ENCODE measurements at regions not wholly inside any gene's neighbourhood (a gene's known extent, or its start where the extent isn't known, plus 50 kb on each side); places are given as distances from the start of the nearest gene placed in this dataset.

DNA sequence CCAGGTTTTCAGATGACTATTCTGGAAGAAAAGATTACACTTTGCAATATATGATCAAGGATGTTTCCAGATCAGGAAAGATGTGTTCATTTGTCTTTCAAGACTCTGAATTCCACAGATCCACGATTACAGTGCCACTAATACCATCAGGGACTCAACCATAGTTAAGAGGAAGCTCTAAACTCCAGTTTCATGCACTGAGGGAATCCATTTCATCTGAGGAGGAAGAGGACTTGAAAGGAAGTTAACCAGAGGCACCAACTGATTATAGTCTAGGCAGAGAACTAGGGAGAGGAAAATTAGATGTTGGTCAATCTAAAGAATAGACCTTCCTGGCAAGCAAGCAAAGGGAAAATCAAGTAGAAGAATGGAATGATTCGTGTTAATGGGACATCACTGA lies 218.3 kb upstream of the PRDM1 start:
- 35% methylated on average over 2 of the region's 2 CpGs for WGBS (ENCODE audit: low lambda C conversion rate)
- POLR2A ChIA-PET = no interaction called here
- TF ChIP-seq RCOR1 (IDR thresholded peaks at IDR 0.05; ENCODE audit: low read length) (no peak), FOXJ3 (CRISPR knock-in tag; IDR thresholded peaks at IDR 0.05) (no peak), NRF1 (IDR thresholded peaks at IDR 0.05; ENCODE audit: low read depth, low read length) (no peak), YY1 (IDR thresholded peaks at IDR 0.05; ENCODE audit: low read depth) (no peak), RFX5 (IDR thresholded peaks at IDR 0.05; ENCODE audit: low read length) (no peak), TEAD4 (IDR thresholded peaks at IDR 0.05; ENCODE audit: borderline replicate concordance, insufficient read depth) (no peak), TCF12 (IDR thresholded peaks at IDR 0.05) (no peak), CHD2 (IDR thresholded peaks at IDR 0.05; ENCODE audit: low read length, partially characterized antibody) (no peak), TAF1 (IDR thresholded peaks at IDR 0.05; ENCODE audit: borderline replicate concordance, low read depth, low read length) (no peak), SIN3A (IDR thresholded peaks at IDR 0.05; ENCODE audit: borderline replicate concordance, low read depth, low read length) (no peak), POLR2AphosphoS5 (IDR thresholded peaks at IDR 0.05; ENCODE audit: low read depth, low read length) (no peak), MXI1 (IDR thresholded peaks at IDR 0.05; ENCODE audit: low read depth, low read length) (no peak), EP300 (IDR thresholded peaks at IDR 0.05; ENCODE audit: borderline replicate concordance in 1 of 2, low read depth in 1 of 2, low read length in 1 of 2) (no peak), FOXM1 (IDR thresholded peaks at IDR 0.05; ENCODE audit: low read depth) (no peak)
- TF ChIP-seq, protein P1, sequence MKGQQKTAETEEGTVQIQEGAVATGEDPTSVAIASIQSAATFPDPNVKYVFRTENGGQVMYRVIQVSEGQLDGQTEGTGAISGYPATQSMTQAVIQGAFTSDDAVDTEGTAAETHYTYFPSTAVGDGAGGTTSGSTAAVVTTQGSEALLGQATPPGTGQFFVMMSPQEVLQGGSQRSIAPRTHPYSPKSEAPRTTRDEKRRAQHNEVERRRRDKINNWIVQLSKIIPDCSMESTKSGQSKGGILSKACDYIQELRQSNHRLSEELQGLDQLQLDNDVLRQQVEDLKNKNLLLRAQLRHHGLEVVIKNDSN (IDR thresholded peaks at IDR 0.05; ENCODE audit: borderline replicate concordance, low read depth) = no peak
- TF ChIP-seq, protein P2, sequence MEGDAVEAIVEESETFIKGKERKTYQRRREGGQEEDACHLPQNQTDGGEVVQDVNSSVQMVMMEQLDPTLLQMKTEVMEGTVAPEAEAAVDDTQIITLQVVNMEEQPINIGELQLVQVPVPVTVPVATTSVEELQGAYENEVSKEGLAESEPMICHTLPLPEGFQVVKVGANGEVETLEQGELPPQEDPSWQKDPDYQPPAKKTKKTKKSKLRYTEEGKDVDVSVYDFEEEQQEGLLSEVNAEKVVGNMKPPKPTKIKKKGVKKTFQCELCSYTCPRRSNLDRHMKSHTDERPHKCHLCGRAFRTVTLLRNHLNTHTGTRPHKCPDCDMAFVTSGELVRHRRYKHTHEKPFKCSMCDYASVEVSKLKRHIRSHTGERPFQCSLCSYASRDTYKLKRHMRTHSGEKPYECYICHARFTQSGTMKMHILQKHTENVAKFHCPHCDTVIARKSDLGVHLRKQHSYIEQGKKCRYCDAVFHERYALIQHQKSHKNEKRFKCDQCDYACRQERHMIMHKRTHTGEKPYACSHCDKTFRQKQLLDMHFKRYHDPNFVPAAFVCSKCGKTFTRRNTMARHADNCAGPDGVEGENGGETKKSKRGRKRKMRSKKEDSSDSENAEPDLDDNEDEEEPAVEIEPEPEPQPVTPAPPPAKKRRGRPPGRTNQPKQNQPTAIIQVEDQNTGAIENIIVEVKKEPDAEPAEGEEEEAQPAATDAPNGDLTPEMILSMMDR (IDR thresholded peaks at IDR 0.05) = no peak
- TF ChIP-seq, protein P3, sequence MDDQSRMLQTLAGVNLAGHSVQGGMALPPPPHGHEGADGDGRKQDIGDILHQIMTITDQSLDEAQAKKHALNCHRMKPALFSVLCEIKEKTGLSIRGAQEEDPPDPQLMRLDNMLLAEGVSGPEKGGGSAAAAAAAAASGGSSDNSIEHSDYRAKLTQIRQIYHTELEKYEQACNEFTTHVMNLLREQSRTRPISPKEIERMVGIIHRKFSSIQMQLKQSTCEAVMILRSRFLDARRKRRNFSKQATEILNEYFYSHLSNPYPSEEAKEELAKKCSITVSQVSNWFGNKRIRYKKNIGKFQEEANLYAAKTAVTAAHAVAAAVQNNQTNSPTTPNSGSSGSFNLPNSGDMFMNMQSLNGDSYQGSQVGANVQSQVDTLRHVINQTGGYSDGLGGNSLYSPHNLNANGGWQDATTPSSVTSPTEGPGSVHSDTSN (IDR thresholded peaks at IDR 0.05) = no peak
- TF ChIP-seq, protein P4, sequence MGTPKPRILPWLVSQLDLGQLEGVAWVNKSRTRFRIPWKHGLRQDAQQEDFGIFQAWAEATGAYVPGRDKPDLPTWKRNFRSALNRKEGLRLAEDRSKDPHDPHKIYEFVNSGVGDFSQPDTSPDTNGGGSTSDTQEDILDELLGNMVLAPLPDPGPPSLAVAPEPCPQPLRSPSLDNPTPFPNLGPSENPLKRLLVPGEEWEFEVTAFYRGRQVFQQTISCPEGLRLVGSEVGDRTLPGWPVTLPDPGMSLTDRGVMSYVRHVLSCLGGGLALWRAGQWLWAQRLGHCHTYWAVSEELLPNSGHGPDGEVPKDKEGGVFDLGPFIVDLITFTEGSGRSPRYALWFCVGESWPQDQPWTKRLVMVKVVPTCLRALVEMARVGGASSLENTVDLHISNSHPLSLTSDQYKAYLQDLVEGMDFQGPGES (IDR thresholded peaks at IDR 0.05; ENCODE audit: low read depth, low read length) = no peak
- TF ChIP-seq, protein P5, sequence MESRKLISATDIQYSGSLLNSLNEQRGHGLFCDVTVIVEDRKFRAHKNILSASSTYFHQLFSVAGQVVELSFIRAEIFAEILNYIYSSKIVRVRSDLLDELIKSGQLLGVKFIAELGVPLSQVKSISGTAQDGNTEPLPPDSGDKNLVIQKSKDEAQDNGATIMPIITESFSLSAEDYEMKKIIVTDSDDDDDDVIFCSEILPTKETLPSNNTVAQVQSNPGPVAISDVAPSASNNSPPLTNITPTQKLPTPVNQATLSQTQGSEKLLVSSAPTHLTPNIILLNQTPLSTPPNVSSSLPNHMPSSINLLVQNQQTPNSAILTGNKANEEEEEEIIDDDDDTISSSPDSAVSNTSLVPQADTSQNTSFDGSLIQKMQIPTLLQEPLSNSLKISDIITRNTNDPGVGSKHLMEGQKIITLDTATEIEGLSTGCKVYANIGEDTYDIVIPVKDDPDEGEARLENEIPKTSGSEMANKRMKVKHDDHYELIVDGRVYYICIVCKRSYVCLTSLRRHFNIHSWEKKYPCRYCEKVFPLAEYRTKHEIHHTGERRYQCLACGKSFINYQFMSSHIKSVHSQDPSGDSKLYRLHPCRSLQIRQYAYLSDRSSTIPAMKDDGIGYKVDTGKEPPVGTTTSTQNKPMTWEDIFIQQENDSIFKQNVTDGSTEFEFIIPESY (IDR thresholded peaks at IDR 0.05; ENCODE audit: borderline replicate concordance, low read depth) = no peak
- TF ChIP-seq, protein P6, sequence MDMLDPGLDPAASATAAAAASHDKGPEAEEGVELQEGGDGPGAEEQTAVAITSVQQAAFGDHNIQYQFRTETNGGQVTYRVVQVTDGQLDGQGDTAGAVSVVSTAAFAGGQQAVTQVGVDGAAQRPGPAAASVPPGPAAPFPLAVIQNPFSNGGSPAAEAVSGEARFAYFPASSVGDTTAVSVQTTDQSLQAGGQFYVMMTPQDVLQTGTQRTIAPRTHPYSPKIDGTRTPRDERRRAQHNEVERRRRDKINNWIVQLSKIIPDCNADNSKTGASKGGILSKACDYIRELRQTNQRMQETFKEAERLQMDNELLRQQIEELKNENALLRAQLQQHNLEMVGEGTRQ (IDR thresholded peaks at IDR 0.05; ENCODE audit: borderline replicate concordance, low read depth, low read length) = no peak

More for the DNA sequence above, 218.3 kb upstream of the PRDM1 start:
- no peak overlapping the region for H3K27ac ChIP-seq (ENCODE audit: low read depth in 2 of 2, low read length in 1 of 2)
- H3K9me3 ChIP-seq = no peaks in the 10 kb centered on the region
- no peak for DNase-seq
- H3K4me1 ChIP-seq (ENCODE audit: control insufficient read depth in 1 of 2, insufficient read depth in 2 of 2, low read depth in 1 of 2, low read length in 1 of 2) = no peaks in the 10 kb centered on the region
- no peaks in the 10 kb centered on the region for H3F3A ChIP-seq (replicated peaks; ENCODE audit: insufficient read depth)
- H3K79me2 ChIP-seq (ENCODE audit: insufficient read depth) = no peaks in the 10 kb centered on the region
- H3K4me3 ChIP-seq (ENCODE audit: low read depth in 2 of 2, low read length in 1 of 2) = no peak overlapping the region
- no peaks in the 10 kb centered on the region for H3K27me3 ChIP-seq (ENCODE audit: insufficient read depth)
- H4K20me1 ChIP-seq (ENCODE audit: insufficient read depth) = no peaks in the 10 kb centered on the region
- H3K9me2 ChIP-seq = no peaks in the 10 kb centered on the region
- H3K36me3 ChIP-seq (replicated peaks in 1 of 2; ENCODE audit: control insufficient read depth in 1 of 2, insufficient read depth in 2 of 2, low read length in 1 of 2) = no peaks in the 10 kb centered on the region
- H3K4me2 ChIP-seq = no peak overlapping the region
- CTCF ChIA-PET = no interaction called here
- no peak overlapping the region for H2AFZ ChIP-seq (ENCODE audit: low read depth)
- H3K9ac ChIP-seq = no peak overlapping the region
